Activated naive CD8-positive, alpha-beta T cell treated with anti-CD3 and anti-CD28 coated beads, Interleukin-2, amount 50 U/mL, for 24 hours (primary cell): ENCODE measurements at regions not wholly inside any gene's neighbourhood (a gene's known extent, or its start where the extent isn't known, plus 50 kb on each side); places are given as distances from the start of the nearest gene placed in this dataset.
"Not testable (repeated sequence)": the region's sequence is repeated elsewhere in the genome, so short reads cannot be mapped to it uniquely, and the experiment has no call there.

Experiments used
- ATAC-seq: fragments of 150-1000 bp; cut with Tn5 transposase; one replicate; pipeline ENCODE4 v1.10.0; 2021
- DNase-seq: peaks from one replicate; pipeline ENCODE4 v3.0.0; 2021
- H3K27ac Mint-ChIP-seq: one replicate; pipeline ENCODE4 v1.8.0; 2021; ENCODE audit warnings: mild to moderate bottlenecking, mixed read lengths
- H3K27me3 Mint-ChIP-seq: one replicate; pipeline ENCODE4 v1.8.0; 2021; ENCODE audit warnings: mixed read lengths
- H3K36me3 Mint-ChIP-seq: one replicate; pipeline ENCODE4 v1.8.0; 2021; ENCODE audit warnings: low read depth, mixed read lengths
- H3K4me1 Mint-ChIP-seq: one replicate; pipeline ENCODE4 v1.8.0; 2021; ENCODE audit warnings: mixed read lengths
- H3K4me3 Mint-ChIP-seq: one replicate; pipeline ENCODE4 v1.8.0; 2021; ENCODE audit warnings: mild to moderate bottlenecking, moderate library complexity, mixed read lengths
- H3K9me3 Mint-ChIP-seq: one replicate; pipeline ENCODE4 v1.8.0; 2021; ENCODE audit warnings: mixed read lengths

DNA sequence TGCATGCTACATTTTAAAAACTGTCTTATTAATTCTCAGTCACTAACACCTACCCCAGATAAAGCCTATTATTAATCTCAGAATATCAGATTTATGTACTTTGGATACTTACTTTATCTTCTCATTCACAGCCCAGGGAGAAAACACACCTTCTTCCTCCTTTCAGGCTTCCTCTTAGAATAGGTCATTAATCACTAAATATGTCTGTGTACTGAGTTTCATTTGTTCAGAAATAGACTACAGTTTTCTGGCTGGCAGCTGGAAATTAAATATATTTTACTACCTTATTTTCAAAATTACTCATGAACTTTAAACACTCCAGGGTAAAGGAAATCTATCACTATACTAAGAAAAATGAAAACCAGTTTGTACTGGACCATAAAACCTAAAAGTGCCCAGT lies 147.7 kb upstream of the DST start:
- no peaks in the 10 kb centered on the region for H3K4me1 Mint-ChIP-seq
- H3K4me3 Mint-ChIP-seq = no peak overlapping the region
- no peak overlapping the region for H3K27ac Mint-ChIP-seq
- no peak for DNase-seq
- H3K9me3 Mint-ChIP-seq = no peaks in the 10 kb centered on the region
- H3K36me3 Mint-ChIP-seq = no peaks in the 10 kb centered on the region
- ATAC-seq = no peak
- H3K27me3 Mint-ChIP-seq = peaks cover 9% of the 10 kb centered on the region

DNA sequence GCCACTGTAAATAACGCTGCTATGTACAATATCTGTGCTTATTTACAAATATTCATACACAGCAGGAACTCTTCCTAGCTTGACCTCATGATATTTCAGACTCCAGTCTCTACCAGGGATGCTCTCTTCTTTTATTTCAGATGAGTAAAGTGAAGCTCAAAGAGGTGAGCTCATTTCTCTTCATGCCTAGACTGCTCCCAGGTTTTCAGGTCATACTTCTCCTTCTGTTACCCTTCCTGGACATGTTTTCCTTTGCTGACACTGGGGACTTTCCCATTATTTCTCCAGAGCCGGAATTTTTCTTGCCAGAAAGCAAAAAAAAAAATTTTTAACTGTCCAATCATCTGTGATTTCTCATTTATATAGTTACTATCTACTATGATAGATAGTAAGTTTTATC lies 147.2 kb upstream of the DST start:
- ATAC-seq (no peak), DNase-seq (no peak)
- Mint-ChIP-seq H3K9me3 (no peaks in the 10 kb centered on the region), H3K36me3 (no peaks in the 10 kb centered on the region), H3K27me3 (peaks cover 9% of the 10 kb centered on the region), H3K4me3 (no peak overlapping the region), H3K27ac (no peak overlapping the region), H3K4me1 (no peaks in the 10 kb centered on the region)

GRCh38 chr6:56789342-56789741 lies 146.7 kb upstream of the DST start:
- DNase-seq (no peak), ATAC-seq (no peak)
- Mint-ChIP-seq H3K4me1 (no peaks in the 10 kb centered on the region), H3K27me3 (peaks cover 9% of the 10 kb centered on the region), H3K36me3 (no peaks in the 10 kb centered on the region), H3K9me3 (no peaks in the 10 kb centered on the region), H3K4me3 (no peak overlapping the region), H3K27ac (no peak overlapping the region)

DNA sequence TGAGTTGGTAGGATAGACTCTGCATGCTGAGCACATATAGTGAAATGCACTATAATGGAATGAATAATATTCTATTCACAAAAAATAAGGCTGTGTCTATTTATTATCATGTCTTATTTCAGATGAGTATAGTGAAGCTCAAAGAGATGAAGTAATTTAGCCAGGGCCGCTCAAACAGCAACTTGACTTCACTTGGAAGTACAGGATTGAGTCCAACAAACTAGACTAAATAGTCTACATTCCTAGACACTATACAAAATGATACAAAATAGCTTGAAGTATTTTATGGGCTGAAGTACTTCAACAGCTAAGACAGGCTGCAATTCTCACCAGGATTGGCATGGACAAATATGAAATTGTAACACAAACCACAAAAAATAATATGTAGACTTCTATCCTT lies 144.5 kb upstream of the DST start:
- no peak for DNase-seq
- no peak for ATAC-seq
- Mint-ChIP-seq H3K4me3 (no peak overlapping the region), H3K36me3 (no peaks in the 10 kb centered on the region), H3K27ac (no peak overlapping the region), H3K4me1 (no peaks in the 10 kb centered on the region), H3K9me3 (no peaks in the 10 kb centered on the region), H3K27me3 (peaks cover 9% of the 10 kb centered on the region)

DNA sequence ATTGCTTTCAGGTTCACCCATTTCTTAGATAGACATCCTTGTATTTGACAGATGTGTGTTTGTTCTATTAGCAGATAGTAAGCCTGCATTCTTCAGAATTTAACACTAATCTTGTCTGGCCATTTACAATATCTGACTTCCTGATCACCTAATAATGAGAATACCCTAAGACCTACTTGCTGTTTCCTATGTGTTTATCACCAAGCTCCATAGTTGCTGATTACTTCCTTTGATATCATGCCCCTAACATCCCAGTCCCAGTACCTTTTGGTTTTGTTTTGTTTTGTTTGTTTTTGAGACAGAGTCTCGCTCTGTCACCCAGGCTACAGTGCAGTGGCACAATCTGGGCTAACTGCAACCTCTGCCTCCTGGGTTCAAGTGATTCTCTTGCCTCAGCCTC lies 143.6 kb upstream of the DST start:
- Mint-ChIP-seq H3K36me3 (no peaks in the 10 kb centered on the region), H3K4me1 (no peaks in the 10 kb centered on the region), H3K4me3 (no peak overlapping the region), H3K27me3 (peaks cover 9% of the 10 kb centered on the region), H3K9me3 (no peaks in the 10 kb centered on the region), H3K27ac (no peak overlapping the region)
- DNase-seq = no peak
- ATAC-seq = no peak

DNA sequence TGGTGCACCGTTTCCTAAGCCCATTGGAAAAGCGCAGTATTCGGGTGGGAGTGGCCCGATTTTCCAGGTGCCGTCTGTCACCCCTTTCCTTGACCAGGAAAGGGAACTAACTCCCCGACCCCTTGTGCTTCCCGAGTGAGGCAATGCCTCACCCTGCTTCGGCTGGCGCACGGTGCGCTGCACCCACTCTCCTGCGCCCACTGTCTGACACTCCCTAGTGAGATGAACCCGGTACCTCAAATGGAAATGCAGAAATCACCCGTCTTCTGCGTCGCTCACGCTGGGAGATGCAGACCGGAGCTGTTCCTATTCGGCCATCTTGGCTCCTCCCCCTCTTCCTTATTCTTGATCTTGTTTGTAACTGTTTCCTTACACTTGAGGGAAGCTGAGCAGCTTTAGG lies 142.8 kb upstream of the DST start:
- not testable (repeated sequence) for H3K27ac Mint-ChIP-seq, H3K4me1 Mint-ChIP-seq, H3K9me3 Mint-ChIP-seq, H3K27me3 Mint-ChIP-seq, ATAC-seq, H3K4me3 Mint-ChIP-seq, DNase-seq, H3K36me3 Mint-ChIP-seq

- not testable (repeated sequence) for H3K27me3 Mint-ChIP-seq, H3K9me3 Mint-ChIP-seq, DNase-seq, H3K4me1 Mint-ChIP-seq, ATAC-seq, H3K36me3 Mint-ChIP-seq, H3K4me3 Mint-ChIP-seq, H3K27ac Mint-ChIP-seq
Measured at GRCh38 chr6:56780109-56780508, 137.4 kb upstream of the DST start.

DNA sequence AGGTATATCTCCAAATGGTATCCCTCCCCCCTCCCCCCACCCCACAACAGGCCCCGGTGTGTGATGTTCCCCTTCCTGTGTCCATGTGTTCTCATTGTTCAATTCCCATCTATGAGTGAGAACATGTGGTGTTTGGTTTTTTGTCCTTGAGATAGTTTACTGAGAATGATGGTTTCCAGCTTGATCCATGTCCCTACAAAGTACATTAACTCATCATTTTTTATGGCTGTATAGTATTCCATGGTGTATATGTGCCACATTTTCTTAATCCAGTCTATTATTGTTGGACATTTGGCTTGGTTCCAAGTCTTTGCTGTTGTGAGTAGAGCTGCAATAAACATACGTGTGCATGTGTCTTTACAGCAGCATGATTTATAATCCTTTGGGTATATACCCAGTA lies 135.8 kb upstream of the DST start:
- not testable (repeated sequence) for H3K4me3 Mint-ChIP-seq, DNase-seq, H3K9me3 Mint-ChIP-seq, H3K27me3 Mint-ChIP-seq, H3K4me1 Mint-ChIP-seq, H3K36me3 Mint-ChIP-seq, ATAC-seq, H3K27ac Mint-ChIP-seq

- Mint-ChIP-seq H3K9me3 (no peaks in the 10 kb centered on the region), H3K27ac (no peak overlapping the region), H3K27me3 (no peaks in the 10 kb centered on the region), H3K4me1 (no peaks in the 10 kb centered on the region), H3K36me3 (no peaks in the 10 kb centered on the region), H3K4me3 (no peak overlapping the region)
- DNase-seq (no peak), ATAC-seq (no peak)
Measured at GRCh38 chr6:56775498-56776166, 132.9 kb upstream of the DST start.

DNA sequence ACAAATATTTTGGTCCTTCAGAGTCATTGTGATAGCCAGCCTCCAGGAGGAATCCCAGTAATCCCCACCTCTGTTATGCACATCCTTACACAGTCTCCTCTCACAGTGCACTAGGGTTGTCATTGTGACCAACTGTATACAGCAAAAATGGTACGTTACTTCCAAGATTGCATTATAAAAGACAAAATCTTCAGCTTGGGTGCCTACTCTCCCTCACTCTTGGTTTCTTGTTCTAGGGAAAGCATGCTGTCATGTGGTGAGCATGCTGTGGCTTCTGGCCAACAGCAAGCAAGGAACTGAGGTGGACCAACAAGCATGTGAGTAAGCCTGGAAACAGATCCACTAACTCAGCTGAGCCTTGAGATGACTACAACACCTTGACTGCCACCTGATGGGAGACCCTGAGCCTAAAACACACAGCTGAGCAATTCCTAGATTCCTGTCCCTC lies 130.1 kb upstream of the DST start:
- no peak for DNase-seq
- Mint-ChIP-seq H3K27me3 (peaks cover 2% of the 10 kb centered on the region), H3K27ac (no peak overlapping the region), H3K4me1 (no peaks in the 10 kb centered on the region), H3K4me3 (no peak overlapping the region), H3K9me3 (no peaks in the 10 kb centered on the region), H3K36me3 (no peaks in the 10 kb centered on the region)
- no peak for ATAC-seq

- Mint-ChIP-seq H3K4me3 (no peak overlapping the region), H3K9me3 (no peaks in the 10 kb centered on the region), H3K27me3 (peaks cover 2% of the 10 kb centered on the region), H3K36me3 (no peaks in the 10 kb centered on the region), H3K4me1 (no peaks in the 10 kb centered on the region), H3K27ac (no peak overlapping the region)
- DNase-seq (no peak), ATAC-seq (no peak)
Measured at GRCh38 chr6:56771929-56772607, 129.4 kb upstream of the DST start.

DNA sequence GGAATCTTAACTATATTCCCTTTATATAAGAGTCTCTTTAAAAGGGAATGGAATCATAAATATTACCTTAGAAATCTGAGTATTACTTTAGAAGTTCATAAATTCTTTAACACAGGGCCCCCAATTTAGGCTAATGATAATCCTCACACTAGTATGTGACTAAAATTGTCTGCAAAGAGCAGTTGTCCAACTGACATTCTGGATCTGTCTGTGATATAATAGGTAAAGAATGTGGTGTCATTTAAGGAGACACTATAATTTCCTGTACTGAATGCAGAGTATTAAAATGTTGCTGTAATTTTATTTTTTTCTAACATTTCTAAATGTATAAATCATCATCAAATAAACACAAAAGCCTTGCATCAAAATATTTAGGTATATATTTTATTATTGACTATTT lies 128.5 kb upstream of the DST start:
- no peaks in the 10 kb centered on the region for H3K9me3 Mint-ChIP-seq
- H3K4me3 Mint-ChIP-seq = no peak overlapping the region

DNA sequence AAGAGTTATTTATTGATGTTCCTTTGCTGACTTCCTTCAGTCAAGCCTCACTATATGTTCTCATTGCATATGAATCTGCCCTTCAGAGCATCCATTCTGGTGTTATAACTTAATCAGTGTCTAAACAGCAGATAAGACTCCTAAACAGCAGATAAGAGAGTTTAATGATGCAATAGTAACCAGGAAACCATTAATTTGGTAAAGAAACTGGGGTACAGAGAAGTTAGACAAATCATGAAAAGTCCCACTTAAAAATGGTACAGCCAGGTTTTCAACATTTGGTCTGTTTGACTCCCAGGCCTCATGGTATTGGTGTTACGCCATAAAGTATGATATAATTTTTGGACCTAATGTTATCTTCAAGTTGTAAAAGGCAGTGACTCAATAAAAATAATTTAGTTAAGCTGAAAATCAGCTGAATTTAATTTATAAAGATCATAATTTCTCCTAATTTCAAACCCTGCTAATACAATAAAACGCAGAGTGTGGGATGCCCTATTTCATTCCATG lies 127.4 kb upstream of the DST start:
- Mint-ChIP-seq H3K9me3 (no peaks in the 10 kb centered on the region), H3K36me3 (no peaks in the 10 kb centered on the region), H3K4me1 (no peaks in the 10 kb centered on the region), H3K27me3 (peaks cover 2% of the 10 kb centered on the region), H3K27ac (no peak overlapping the region), H3K4me3 (no peak overlapping the region)
- DNase-seq (no peak), ATAC-seq (no peak)

More for the DNA sequence above, 128.5 kb upstream of the DST start:
- ATAC-seq = no peak
- H3K27me3 Mint-ChIP-seq = peaks cover 2% of the 10 kb centered on the region
- H3K36me3 Mint-ChIP-seq = no peaks in the 10 kb centered on the region
- H3K4me1 Mint-ChIP-seq = no peaks in the 10 kb centered on the region
- no peak for DNase-seq
- H3K27ac Mint-ChIP-seq = no peak overlapping the region

- peaks cover 2% of the 10 kb centered on the region for H3K27me3 Mint-ChIP-seq
- H3K36me3 Mint-ChIP-seq = no peaks in the 10 kb centered on the region
- ATAC-seq (no peak), DNase-seq (no peak)
- H3K4me1 Mint-ChIP-seq = no peaks in the 10 kb centered on the region
- H3K27ac Mint-ChIP-seq = no peak overlapping the region
- no peaks in the 10 kb centered on the region for H3K9me3 Mint-ChIP-seq
- no peak overlapping the region for H3K4me3 Mint-ChIP-seq
Measured at GRCh38 chr6:56767892-56768531, 125.3 kb upstream of the DST start.

- Mint-ChIP-seq H3K36me3 (no peaks in the 10 kb centered on the region), H3K4me3 (no peak overlapping the region), H3K27me3 (peaks cover 2% of the 10 kb centered on the region), H3K4me1 (no peaks in the 10 kb centered on the region), H3K27ac (no peak overlapping the region), H3K9me3 (no peaks in the 10 kb centered on the region)
- DNase-seq (no peak), ATAC-seq (no peak)
Measured at GRCh38 chr6:56767435-56767834, 124.7 kb upstream of the DST start.
